GM12872 (cell line): ENCODE measurements at regions not wholly inside any gene's neighbourhood (a gene's known extent, or its start where the extent isn't known, plus 50 kb on each side); places are given as distances from the start of the nearest gene placed in this dataset.

Experiments
- CTCF ChIP-seq: IDR thresholded peaks from 3 replicates; pipeline ENCODE4 v1.5.1; 2011; ENCODE audit warnings: low read depth, mild to moderate bottlenecking, low read length, moderate library complexity; ENCODE audit not compliant: insufficient read depth

DNA sequence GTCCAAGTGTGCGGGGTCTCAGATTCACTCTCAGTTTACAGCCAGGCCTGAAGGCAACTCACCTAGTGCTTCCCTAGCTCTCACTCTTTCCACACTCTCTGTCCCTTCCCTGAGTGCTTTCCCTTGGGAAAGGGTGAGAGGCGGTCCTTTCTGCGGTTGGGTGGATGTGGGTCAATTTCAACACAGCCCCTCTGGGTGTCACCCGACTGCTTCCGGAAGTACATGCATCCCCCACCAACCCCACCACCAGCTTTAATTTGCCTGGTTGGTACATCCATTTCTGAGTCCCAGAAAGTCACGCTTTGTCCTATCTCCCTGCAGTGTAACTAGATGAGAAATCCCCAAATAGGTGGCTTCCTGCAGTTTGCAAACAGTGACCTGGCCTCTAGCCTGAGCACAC, 307.3 kb upstream of the MEIS1 start:
- no peak for TF ChIP-seq CTCF

DNA sequence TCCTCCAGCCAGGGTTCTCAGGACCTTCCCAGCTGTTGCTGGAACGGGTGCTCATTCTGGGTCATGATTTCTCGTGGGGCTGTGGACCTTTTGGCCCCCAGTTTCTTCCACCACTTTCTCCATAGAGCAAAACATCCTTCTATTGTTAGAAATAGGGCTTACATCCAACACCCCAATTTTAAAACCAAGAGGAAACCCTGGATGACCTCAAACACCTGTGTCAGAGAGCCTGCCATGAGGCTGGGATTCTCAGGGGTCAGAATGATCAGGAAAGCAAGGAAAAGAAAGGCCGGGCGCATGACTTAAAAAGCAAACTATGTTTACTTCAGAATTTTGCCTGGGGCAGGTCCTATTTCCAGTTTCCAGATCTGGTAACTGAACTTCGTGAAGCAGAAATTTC, 307.9 kb upstream of the MEIS1 start:
- TF ChIP-seq CTCF = no peak

- no peak for TF ChIP-seq CTCF
Measured at GRCh38 chr2:66125951-66126350, 309.0 kb upstream of the MEIS1 start.

- no peak for TF ChIP-seq CTCF
Measured at GRCh38 chr2:66122516-66122915, 312.4 kb upstream of the MEIS1 start.

GRCh38 chr2:66121946-66122345, 313.0 kb upstream of the MEIS1 start:
- no peak for TF ChIP-seq CTCF

DNA sequence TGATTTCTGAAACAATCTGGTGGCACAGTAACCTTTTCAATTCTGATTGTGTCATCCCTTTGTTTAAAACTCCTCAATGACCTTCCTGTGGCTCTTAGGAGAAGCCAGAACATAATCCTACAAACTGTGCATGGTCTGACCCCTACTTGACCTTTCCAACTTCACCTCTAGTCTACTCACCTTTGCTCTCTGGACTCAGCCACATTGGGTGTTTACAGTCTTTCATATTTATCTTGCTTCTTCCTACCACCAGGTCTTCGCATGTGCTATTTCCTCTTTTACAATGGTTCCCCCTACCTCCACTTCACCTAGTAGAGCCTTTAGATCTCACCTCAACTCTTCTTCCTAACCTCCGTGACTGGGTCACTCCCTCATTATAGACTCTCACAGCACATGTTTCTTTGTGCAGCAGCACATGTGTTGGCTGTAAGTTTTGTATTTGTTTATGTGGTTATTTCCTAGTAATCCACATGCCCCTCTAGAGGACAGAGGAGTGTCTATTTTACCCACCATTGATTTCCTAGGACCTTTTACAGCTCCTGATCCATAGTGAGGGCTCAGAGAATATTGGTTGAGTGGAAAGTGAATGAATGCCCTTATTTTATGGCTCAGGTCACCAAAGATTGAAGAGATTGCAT, 320.8 kb upstream of the MEIS1 start:
- no peak for TF ChIP-seq CTCF

DNA sequence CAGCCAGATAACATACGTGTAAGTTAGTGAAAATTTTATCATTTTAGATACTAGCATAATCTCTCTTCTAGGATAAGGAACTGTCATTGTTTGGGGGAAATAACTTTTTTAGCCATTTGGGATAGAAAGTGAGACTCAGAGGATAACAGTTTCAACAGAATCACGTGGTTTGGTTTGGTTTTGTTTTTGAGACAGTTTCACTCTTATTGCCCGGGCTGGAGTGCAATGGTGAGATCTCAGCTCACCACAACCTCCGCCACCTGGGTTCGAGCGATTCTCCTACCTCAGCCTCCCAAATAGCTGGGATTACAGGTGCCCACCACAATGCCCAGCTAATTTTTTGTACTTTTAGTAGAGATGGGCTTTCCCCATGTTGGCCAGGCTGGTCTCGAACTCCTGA, 323.2 kb upstream of the MEIS1 start:
- no peak for TF ChIP-seq CTCF
